ENCODE measurements at regions not wholly inside any gene's neighbourhood (a gene's known extent, or its start where the extent isn't known, plus 50 kb on each side); places are given as distances from the start of the nearest gene placed in this dataset.

- Histone ChIP-seq H3K4me3 (no peak overlapping the region), H3K9me3 (no peaks in the 10 kb centered on the region), H3K27ac (no peak overlapping the region), H3K27me3 (no peaks in the 10 kb centered on the region), H3K36me3 (no peaks in the 10 kb centered on the region), H3K4me1 (no peaks in the 10 kb centered on the region)
- TF ChIP-seq POLR2A (IDR thresholded peaks at IDR 0.05) (no peak), POLR2AphosphoS5 (IDR thresholded peaks at IDR 0.05) (no peak)
- intact Hi-C loops (cut with DNase I) = no loop called here
- 87 to 91% methylated on average over 12 of the region's 12 CpGs for WGBS, 2 donors
- no peak for DNase-seq
Observed at GRCh38 chrX:39650768-39651347, 446.9 kb downstream of the BCOR start.

- Histone ChIP-seq H3K27me3 (no peaks in the 10 kb centered on the region), H3K36me3 (no peaks in the 10 kb centered on the region), H3K4me3 (no peak overlapping the region), H3K9me3 (no peaks in the 10 kb centered on the region), H3K4me1 (no peaks in the 10 kb centered on the region), H3K27ac (no peak overlapping the region)
- 21 to 79% methylated on average over 5 of the region's 5 CpGs for WGBS, 2 donors
- intact Hi-C loops (cut with DNase I) = no loop called here
- TF ChIP-seq CTCF (IDR thresholded peaks at IDR 0.05) = no peak
- TF ChIP-seq POLR2A (IDR thresholded peaks at IDR 0.05) = no peak
- no peak for TF ChIP-seq POLR2AphosphoS5 (IDR thresholded peaks at IDR 0.05)
- no peak for DNase-seq
Observed at GRCh38 chrX:39652336-39652735, 445.4 kb downstream of the BCOR start.

- WGBS, 2 donors = 20 to 68% methylated on average over 10 of the region's 10 CpGs
- no peak overlapping the region for H3K27ac ChIP-seq
- intact Hi-C loops (cut with DNase I) = no loop called here
- H3K4me1 ChIP-seq = no peaks in the 10 kb centered on the region
- no peak overlapping the region for H3K4me3 ChIP-seq
- no peak for TF ChIP-seq CTCF (IDR thresholded peaks at IDR 0.05)
- TF ChIP-seq POLR2AphosphoS5 (IDR thresholded peaks at IDR 0.05) = no peak
- TF ChIP-seq EP300 (IDR thresholded peaks at IDR 0.05) = no peak
- TF ChIP-seq POLR2A (IDR thresholded peaks at IDR 0.05) = no peak
- DNase-seq = no peak
- no peaks in the 10 kb centered on the region for H3K27me3 ChIP-seq
- no peaks in the 10 kb centered on the region for H3K9me3 ChIP-seq
- H3K36me3 ChIP-seq = no peaks in the 10 kb centered on the region
Observed at GRCh38 chrX:39653691-39654090, 444.1 kb downstream of the BCOR start.

GRCh38 chrX:39654183-39654925 lies 443.4 kb downstream of the BCOR start:
- intact Hi-C loops (cut with DNase I) = no loop called here
- TF ChIP-seq POLR2A (IDR thresholded peaks at IDR 0.05) (no peak), EP300 (IDR thresholded peaks at IDR 0.05) (no peak), CTCF (IDR thresholded peaks at IDR 0.05) (no peak), POLR2AphosphoS5 (IDR thresholded peaks at IDR 0.05) (no peak)
- no peaks in the 10 kb centered on the region for H3K27me3 ChIP-seq
- DNase-seq = no peak
- H3K4me3 ChIP-seq = no peak overlapping the region
- H3K9me3 ChIP-seq = no peaks in the 10 kb centered on the region
- no peaks in the 10 kb centered on the region for H3K4me1 ChIP-seq
- no peak overlapping the region for H3K27ac ChIP-seq
- H3K36me3 ChIP-seq = no peaks in the 10 kb centered on the region
- 85 to 91% methylated on average over 16 of the region's 16 CpGs for WGBS, 2 donors

GRCh38 chrX:39654952-39655351 lies 442.8 kb downstream of the BCOR start:
- Histone ChIP-seq H3K27ac (no peak overlapping the region), H3K36me3 (no peaks in the 10 kb centered on the region), H3K27me3 (no peaks in the 10 kb centered on the region), H3K4me1 (no peaks in the 10 kb centered on the region), H3K9me3 (no peaks in the 10 kb centered on the region), H3K4me3 (no peak overlapping the region)
- no peak for DNase-seq
- intact Hi-C loops (cut with DNase I) = no loop called here
- 17 to 51% methylated on average over 3 of the region's 3 CpGs for WGBS, 2 donors
- TF ChIP-seq POLR2A (IDR thresholded peaks at IDR 0.05) (no peak), EP300 (IDR thresholded peaks at IDR 0.05) (no peak), CTCF (IDR thresholded peaks at IDR 0.05) (no peak), POLR2AphosphoS5 (IDR thresholded peaks at IDR 0.05) (no peak)
